HepG2 (cell line): ENCODE measurements at regions not wholly inside any gene's neighbourhood (a gene's known extent, or its start where the extent isn't known, plus 50 kb on each side); places are given as distances from the start of the nearest gene placed in this dataset.

Source experiments
- ATF7 ChIP-seq, 2 experiments: fragments of 450-650 bp in 1 of 2; sonication (generic) in 1 of 2; formaldehyde crosslinking in 1 of 2; IDR thresholded peaks; 2 replicates each; pipeline versions ENCODE4 v1.4.0 to v1.6.1; 2016 to 2020; ENCODE audit warnings: antibody characterized with exemption in 1 of 2, mild to moderate bottlenecking in 1 of 2, missing genetic modification reagents in 1 of 2
- BRF2 ChIP-seq: sonication (generic); formaldehyde crosslinking; IDR thresholded peaks from 2 replicates; pipeline ENCODE4 v1.8.1; 2022; ENCODE audit warnings: mild to moderate bottlenecking, missing genetic modification reagents
- DZIP1 ChIP-seq: sonication (generic); formaldehyde crosslinking; IDR thresholded peaks from 2 replicates; pipeline ENCODE4 v1.5.0; 2020; ENCODE audit warnings: mild to moderate bottlenecking, missing genetic modification reagents
- GTF2F1 ChIP-seq: fragments of 150-350 bp; IDR thresholded peaks from 2 replicates; pipeline ENCODE4 v1.6.1; 2014; ENCODE audit warnings: low read length
- NR1H2 ChIP-seq: sonication (generic); formaldehyde crosslinking; IDR thresholded peaks from 2 replicates; pipeline ENCODE4 v1.8.1; 2022; ENCODE audit warnings: low read depth, missing genetic modification reagents, borderline replicate concordance
- TBP ChIP-seq: sonication (generic); formaldehyde crosslinking; IDR thresholded peaks from 2 replicates; pipeline ENCODE4 v1.5.0; 2020; ENCODE audit warnings: missing genetic modification reagents
- ZNF550 ChIP-seq: sonication (generic); formaldehyde crosslinking; IDR thresholded peaks from 2 replicates; pipeline ENCODE4 v1.4.0; 2020; ENCODE audit warnings: mild to moderate bottlenecking, missing genetic modification reagents, borderline replicate concordance
- ZNF704 ChIP-seq: sonication (generic); formaldehyde crosslinking; IDR thresholded peaks from 2 replicates; pipeline ENCODE4 v1.8.1; 2023; ENCODE audit warnings: mild to moderate bottlenecking, inconsistent platforms, moderate library complexity, missing genetic modification reagents, borderline replicate concordance
- ZNF790 ChIP-seq: sonication (generic); formaldehyde crosslinking; IDR thresholded peaks from 2 replicates; pipeline ENCODE4 v1.8.0; 2022; ENCODE audit warnings: missing genetic modification reagents, mild to moderate bottlenecking, borderline replicate concordance
- ZNF878 ChIP-seq: sonication (generic); formaldehyde crosslinking; IDR thresholded peaks from 2 replicates; pipeline ENCODE4 v1.8.1; 2023; ENCODE audit warnings: mild to moderate bottlenecking, missing genetic modification reagents, moderate library complexity
- TF ChIP-seq, protein P1 (sequence below): sonication (generic); formaldehyde crosslinking; IDR thresholded peaks from 2 replicates; pipeline ENCODE4 v1.5.0; 2020; ENCODE audit warnings: mild to moderate bottlenecking, missing genetic modification reagents, borderline replicate concordance
- TF ChIP-seq, protein P2 (sequence below): IDR thresholded peaks from 2 replicates; pipeline ENCODE4 v1.4.0; 2020; ENCODE audit warnings: mild to moderate bottlenecking, missing genetic modification reagents
- TF ChIP-seq, protein P3 (sequence below): sonication (generic); formaldehyde crosslinking; IDR thresholded peaks from 2 replicates; pipeline ENCODE4 v1.4.0; 2020; ENCODE audit warnings: missing genetic modification reagents, mild to moderate bottlenecking, borderline replicate concordance

- TF ChIP-seq DZIP1 (CRISPR knock-in tag) (peak; percentile 100), GTF2F1 (no peak), ZNF550 (peak; percentile 89; the same call in 1 of the 2 replicates), ZNF790 (CRISPR knock-in tag) (peak; percentile 100), ZNF878 (CRISPR knock-in tag) (peak; percentile 100), BRF2 (CRISPR knock-in tag) (peak; percentile 91), NR1H2 (CRISPR knock-in tag) (peak; percentile 99), ATF7 (IDR thresholded peaks at IDR 0.05) (no peak), ATF7 (CRISPR knock-in tag; IDR thresholded peaks at IDR 0.05) (peak; percentile 87), TBP (CRISPR knock-in tag) (no peak), ZNF704 (CRISPR knock-in tag) (peak; percentile 100)
- TF ChIP-seq, protein P1, sequence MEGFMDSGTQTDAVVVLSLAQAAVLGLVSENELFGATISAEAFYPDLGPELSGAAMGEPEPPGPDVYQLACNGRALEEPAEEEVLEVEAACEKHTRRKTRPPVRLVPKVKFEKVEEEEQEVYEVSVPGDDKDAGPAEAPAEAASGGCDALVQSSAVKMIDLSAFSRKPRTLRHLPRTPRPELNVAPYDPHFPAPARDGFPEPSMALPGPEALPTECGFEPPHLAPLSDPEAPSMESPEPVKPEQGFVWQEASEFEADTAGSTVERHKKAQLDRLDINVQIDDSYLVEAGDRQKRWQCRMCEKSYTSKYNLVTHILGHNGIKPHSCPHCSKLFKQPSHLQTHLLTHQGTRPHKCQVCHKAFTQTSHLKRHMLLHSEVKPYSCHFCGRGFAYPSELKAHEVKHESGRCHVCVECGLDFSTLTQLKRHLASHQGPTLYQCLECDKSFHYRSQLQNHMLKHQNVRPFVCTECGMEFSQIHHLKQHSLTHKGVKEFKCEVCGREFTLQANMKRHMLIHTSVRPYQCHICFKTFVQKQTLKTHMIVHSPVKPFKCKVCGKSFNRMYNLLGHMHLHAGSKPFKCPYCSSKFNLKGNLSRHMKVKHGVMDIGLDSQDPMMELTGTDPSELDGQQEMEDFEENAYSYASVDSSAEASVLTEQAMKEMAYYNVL (CRISPR knock-in tag), result peak; percentile 95
- TF ChIP-seq, protein P2, sequence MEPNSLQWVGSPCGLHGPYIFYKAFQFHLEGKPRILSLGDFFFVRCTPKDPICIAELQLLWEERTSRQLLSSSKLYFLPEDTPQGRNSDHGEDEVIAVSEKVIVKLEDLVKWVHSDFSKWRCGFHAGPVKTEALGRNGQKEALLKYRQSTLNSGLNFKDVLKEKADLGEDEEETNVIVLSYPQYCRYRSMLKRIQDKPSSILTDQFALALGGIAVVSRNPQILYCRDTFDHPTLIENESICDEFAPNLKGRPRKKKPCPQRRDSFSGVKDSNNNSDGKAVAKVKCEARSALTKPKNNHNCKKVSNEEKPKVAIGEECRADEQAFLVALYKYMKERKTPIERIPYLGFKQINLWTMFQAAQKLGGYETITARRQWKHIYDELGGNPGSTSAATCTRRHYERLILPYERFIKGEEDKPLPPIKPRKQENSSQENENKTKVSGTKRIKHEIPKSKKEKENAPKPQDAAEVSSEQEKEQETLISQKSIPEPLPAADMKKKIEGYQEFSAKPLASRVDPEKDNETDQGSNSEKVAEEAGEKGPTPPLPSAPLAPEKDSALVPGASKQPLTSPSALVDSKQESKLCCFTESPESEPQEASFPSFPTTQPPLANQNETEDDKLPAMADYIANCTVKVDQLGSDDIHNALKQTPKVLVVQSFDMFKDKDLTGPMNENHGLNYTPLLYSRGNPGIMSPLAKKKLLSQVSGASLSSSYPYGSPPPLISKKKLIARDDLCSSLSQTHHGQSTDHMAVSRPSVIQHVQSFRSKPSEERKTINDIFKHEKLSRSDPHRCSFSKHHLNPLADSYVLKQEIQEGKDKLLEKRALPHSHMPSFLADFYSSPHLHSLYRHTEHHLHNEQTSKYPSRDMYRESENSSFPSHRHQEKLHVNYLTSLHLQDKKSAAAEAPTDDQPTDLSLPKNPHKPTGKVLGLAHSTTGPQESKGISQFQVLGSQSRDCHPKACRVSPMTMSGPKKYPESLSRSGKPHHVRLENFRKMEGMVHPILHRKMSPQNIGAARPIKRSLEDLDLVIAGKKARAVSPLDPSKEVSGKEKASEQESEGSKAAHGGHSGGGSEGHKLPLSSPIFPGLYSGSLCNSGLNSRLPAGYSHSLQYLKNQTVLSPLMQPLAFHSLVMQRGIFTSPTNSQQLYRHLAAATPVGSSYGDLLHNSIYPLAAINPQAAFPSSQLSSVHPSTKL (CRISPR knock-in tag), result peak; percentile 97
- TF ChIP-seq, protein P3, sequence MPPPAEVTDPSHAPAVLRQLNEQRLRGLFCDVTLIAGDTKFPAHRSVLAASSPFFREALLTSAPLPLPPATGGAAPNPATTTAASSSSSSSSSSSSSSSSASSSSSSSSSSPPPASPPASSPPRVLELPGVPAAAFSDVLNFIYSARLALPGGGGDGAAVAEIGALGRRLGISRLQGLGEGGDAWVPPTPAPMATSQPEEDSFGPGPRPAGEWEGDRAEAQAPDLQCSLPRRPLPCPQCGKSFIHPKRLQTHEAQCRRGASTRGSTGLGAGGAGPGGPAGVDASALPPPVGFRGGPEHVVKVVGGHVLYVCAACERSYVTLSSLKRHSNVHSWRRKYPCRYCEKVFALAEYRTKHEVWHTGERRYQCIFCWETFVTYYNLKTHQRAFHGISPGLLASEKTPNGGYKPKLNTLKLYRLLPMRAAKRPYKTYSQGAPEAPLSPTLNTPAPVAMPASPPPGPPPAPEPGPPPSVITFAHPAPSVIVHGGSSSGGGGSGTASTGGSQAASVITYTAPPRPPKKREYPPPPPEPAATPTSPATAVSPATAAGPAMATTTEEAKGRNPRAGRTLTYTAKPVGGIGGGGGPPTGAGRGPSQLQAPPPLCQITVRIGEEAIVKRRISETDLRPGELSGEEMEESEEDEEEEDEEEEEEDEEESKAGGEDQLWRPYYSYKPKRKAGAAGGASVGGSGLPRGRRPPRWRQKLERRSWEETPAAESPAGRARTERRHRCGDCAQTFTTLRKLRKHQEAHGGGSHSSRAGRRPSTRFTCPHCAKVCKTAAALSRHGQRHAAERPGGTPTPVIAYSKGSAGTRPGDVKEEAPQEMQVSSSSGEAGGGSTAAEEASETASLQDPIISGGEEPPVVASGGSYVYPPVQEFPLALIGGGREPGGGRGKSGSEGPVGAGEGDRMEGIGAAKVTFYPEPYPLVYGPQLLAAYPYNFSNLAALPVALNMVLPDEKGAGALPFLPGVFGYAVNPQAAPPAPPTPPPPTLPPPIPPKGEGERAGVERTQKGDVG (CRISPR knock-in tag), result peak; percentile 96; the same call in 1 of the 2 replicates
Measured at GRCh38 chr9:124110307-124110915, 98.8 kb downstream of the LHX2 start (continued).
